ENCODE measurements at regions not wholly inside any gene's neighbourhood (a gene's known extent, or its start where the extent isn't known, plus 50 kb on each side); places are given as distances from the start of the nearest gene placed in this dataset.

- TF ChIP-seq CTCF (IDR thresholded peaks at IDR 0.05), result no peak
- TF ChIP-seq POLR2A (IDR thresholded peaks at IDR 0.05), result no peak
Observed at GRCh38 chr2:128373451-128374000, 54.9 kb upstream of the HS6ST1 start.

Measured in thyroid gland (tissue), 4 donors.